HUES48 (cell line): ENCODE measurements at regions not wholly inside any gene's neighbourhood (a gene's known extent, or its start where the extent isn't known, plus 50 kb on each side); places are given as distances from the start of the nearest gene placed in this dataset.
"Not testable (repeated sequence)": the region's sequence is repeated elsewhere in the genome, so short reads cannot be mapped to it uniquely, and the experiment has no call there.

Experiments
- H3K27ac ChIP-seq: one replicate; pipeline ENCODE4 v1.7.0; 2013; ENCODE audit warnings: low read depth, low read length, inconsistent platforms
- H3K27me3 ChIP-seq: 2 replicates; pipeline ENCODE4 v1.6.1; 2013; ENCODE audit warnings: mild to moderate bottlenecking, low read length; ENCODE audit not compliant: control insufficient read depth, insufficient read depth
- H3K36me3 ChIP-seq: 2 replicates; pipeline ENCODE4 v1.6.1; 2013; ENCODE audit warnings: low read length; ENCODE audit not compliant: control insufficient read depth, insufficient read depth
- H3K4me1 ChIP-seq: 2 replicates; pipeline ENCODE4 v1.6.1; 2013; ENCODE audit warnings: mild to moderate bottlenecking, low read length; ENCODE audit not compliant: control insufficient read depth, insufficient read depth
- H3K4me3 ChIP-seq: 2 replicates; pipeline ENCODE4 v1.5.1; 2013; ENCODE audit warnings: mild to moderate bottlenecking, low read depth, low read length
- H3K9ac ChIP-seq: 2 replicates; pipeline ENCODE4 v1.6.1; 2013; ENCODE audit warnings: mild to moderate bottlenecking, low read depth, low read length, moderate library complexity
- H3K9me3 ChIP-seq: 2 replicates; pipeline ENCODE4 v1.6.1; 2013; ENCODE audit warnings: low read length; ENCODE audit not compliant: control insufficient read depth, insufficient read depth

GRCh38 chr9:126190994-126191393, 135.6 kb upstream of the MVB12B start:
- not testable (repeated sequence) for H3K36me3 ChIP-seq, H3K4me3 ChIP-seq, H3K4me1 ChIP-seq, H3K27me3 ChIP-seq, H3K9ac ChIP-seq, H3K27ac ChIP-seq, H3K9me3 ChIP-seq

GRCh38 chr9:126198854-126199253, 127.8 kb upstream of the MVB12B start:
- H3K27me3 ChIP-seq = no peaks in the 10 kb centered on the region; the same call in 1 of the 2 replicates
- no peak overlapping the region for H3K27ac ChIP-seq
- H3K4me1 ChIP-seq = no peaks in the 10 kb centered on the region
- no peaks in the 10 kb centered on the region for H3K36me3 ChIP-seq
- no peak overlapping the region for H3K9ac ChIP-seq
- peaks cover 12% of the 10 kb centered on the region; the same call in 1 of the 2 replicates for H3K9me3 ChIP-seq
- H3K4me3 ChIP-seq = no peak overlapping the region

DNA sequence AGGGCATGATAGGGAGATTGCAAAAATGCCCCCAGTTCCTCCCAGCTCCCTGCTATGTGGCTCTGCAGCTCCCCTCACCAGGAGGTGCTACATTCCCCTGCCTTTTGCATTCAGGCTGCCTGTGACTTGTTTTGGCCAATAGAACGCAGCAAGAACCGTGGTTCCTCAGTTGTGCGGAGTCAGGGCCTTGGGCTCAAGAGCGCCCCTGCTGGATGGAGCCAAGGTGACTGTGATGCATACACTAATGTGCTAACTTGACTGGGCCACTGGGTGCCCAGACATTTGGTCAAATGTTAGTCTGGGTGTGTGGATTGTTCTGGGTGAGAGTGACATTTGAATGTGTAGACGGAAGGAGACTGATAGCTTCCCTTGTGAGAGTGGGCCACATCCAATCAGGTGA, 123.3 kb upstream of the MVB12B start:
- H3K4me3 ChIP-seq = no peak overlapping the region
- no peak overlapping the region for H3K27ac ChIP-seq
- H3K36me3 ChIP-seq = no peaks in the 10 kb centered on the region
- H3K9me3 ChIP-seq = peaks cover 12% of the 10 kb centered on the region; the same call in 1 of the 2 replicates
- no peaks in the 10 kb centered on the region for H3K27me3 ChIP-seq
- no peaks in the 10 kb centered on the region for H3K4me1 ChIP-seq
- H3K9ac ChIP-seq = no peak overlapping the region

DNA sequence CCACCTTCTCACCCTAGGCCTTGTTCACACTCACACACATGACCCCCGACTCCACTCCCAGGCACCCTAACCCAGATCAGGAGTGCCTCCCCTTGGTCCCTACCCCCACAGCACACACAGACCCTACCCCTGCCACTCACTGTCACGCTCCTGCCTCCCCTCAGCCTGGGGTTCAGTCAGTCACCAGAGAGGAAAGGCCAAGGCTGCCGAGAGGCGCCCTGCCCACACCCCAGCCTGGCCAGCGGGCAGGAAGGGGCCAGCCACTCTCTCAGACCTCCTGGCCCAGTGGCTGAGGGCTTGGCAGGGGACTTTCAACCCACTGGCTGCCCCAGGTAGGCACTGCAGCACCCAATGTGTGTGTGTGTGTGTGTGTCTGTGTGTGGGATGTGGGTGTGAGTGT, 122.4 kb upstream of the MVB12B start:
- Histone ChIP-seq H3K4me3 (no peak overlapping the region), H3K27ac (no peak overlapping the region), H3K36me3 (no peaks in the 10 kb centered on the region), H3K27me3 (no peaks in the 10 kb centered on the region), H3K4me1 (no peaks in the 10 kb centered on the region), H3K9me3 (peaks cover 12% of the 10 kb centered on the region; the same call in 1 of the 2 replicates), H3K9ac (no peak overlapping the region)

GRCh38 chr9:126204708-126205225, 121.9 kb upstream of the MVB12B start:
- Histone ChIP-seq H3K4me1 (no peaks in the 10 kb centered on the region), H3K9me3 (peaks cover 12% of the 10 kb centered on the region; the same call in 1 of the 2 replicates), H3K9ac (no peak overlapping the region)

DNA sequence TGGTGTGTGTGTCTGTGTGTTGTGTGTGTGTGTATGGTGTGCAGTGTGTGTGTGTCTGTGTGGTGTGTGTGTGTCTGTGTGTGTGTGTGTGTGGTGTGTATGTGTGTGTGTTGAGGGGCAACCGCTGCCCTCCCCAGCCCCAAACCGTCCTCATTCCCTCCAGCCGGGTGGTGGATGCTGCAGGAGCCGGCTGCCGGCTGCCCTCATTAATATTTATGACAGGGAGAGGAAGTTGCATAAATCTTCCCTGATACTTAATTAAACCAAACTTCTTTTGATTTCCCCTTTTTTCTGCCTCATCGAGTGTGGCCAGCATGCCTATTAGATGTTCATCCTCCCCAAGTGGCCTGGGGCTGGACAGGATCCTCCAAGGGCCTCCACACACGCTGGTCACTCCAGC, 121.4 kb upstream of the MVB12B start:
- no peaks in the 10 kb centered on the region for H3K27me3 ChIP-seq
- no peak overlapping the region for H3K27ac ChIP-seq
- H3K4me1 ChIP-seq = no peaks in the 10 kb centered on the region
- H3K9me3 ChIP-seq = peaks cover 12% of the 10 kb centered on the region; the same call in 1 of the 2 replicates
- no peaks in the 10 kb centered on the region for H3K36me3 ChIP-seq
- H3K4me3 ChIP-seq = no peak overlapping the region
- no peak overlapping the region for H3K9ac ChIP-seq

More at GRCh38 chr9:126204708-126205225, 121.9 kb upstream of the MVB12B start:
- Histone ChIP-seq H3K27me3 (no peaks in the 10 kb centered on the region), H3K4me3 (no peak overlapping the region), H3K27ac (no peak overlapping the region), H3K36me3 (no peaks in the 10 kb centered on the region)

- Histone ChIP-seq H3K9ac (no peak overlapping the region), H3K36me3 (no peaks in the 10 kb centered on the region), H3K27me3 (no peaks in the 10 kb centered on the region), H3K9me3 (peaks cover 10% of the 10 kb centered on the region; the same call in 1 of the 2 replicates), H3K27ac (no peak overlapping the region), H3K4me1 (no peaks in the 10 kb centered on the region), H3K4me3 (no peak overlapping the region)
These were observed 120.7 kb upstream of the MVB12B start for GRCh38 chr9:126205845-126206498.

DNA sequence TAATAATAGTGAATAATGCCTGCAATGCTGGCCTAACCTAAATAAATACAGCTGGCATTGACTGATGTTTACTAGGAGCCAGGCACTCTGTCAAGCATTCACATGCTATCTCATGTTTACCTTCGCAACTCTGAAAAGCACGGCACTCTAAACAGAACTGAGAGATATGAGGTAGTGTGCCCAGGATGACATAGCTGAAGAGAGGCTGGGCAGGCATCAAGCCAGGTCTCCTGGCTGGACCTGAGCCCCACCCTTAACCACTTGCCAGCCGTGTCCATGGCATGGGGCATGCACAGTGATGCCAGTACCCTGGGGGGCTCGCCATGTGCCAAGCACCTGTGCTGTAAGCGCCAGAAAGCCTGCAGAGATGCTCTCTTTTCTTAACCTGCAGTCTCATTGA, 119.4 kb upstream of the MVB12B start:
- no peak overlapping the region for H3K4me3 ChIP-seq
- H3K4me1 ChIP-seq = no peaks in the 10 kb centered on the region
- H3K27ac ChIP-seq = no peak overlapping the region
- no peaks in the 10 kb centered on the region for H3K36me3 ChIP-seq
- H3K9me3 ChIP-seq = 0 out of 2 replicates have a peak, but pooled peaks cover 4% of the 10 kb centered on the region
- no peaks in the 10 kb centered on the region for H3K27me3 ChIP-seq
- H3K9ac ChIP-seq = no peak overlapping the region

GRCh38 chr9:126208216-126208758, 118.3 kb upstream of the MVB12B start:
- Histone ChIP-seq H3K27ac (no peak overlapping the region), H3K4me1 (no peaks in the 10 kb centered on the region), H3K27me3 (no peaks in the 10 kb centered on the region), H3K9ac (no peak overlapping the region), H3K4me3 (no peak overlapping the region), H3K9me3 (0 out of 2 replicates have a peak, but pooled peaks cover 4% of the 10 kb centered on the region), H3K36me3 (no peaks in the 10 kb centered on the region)

DNA sequence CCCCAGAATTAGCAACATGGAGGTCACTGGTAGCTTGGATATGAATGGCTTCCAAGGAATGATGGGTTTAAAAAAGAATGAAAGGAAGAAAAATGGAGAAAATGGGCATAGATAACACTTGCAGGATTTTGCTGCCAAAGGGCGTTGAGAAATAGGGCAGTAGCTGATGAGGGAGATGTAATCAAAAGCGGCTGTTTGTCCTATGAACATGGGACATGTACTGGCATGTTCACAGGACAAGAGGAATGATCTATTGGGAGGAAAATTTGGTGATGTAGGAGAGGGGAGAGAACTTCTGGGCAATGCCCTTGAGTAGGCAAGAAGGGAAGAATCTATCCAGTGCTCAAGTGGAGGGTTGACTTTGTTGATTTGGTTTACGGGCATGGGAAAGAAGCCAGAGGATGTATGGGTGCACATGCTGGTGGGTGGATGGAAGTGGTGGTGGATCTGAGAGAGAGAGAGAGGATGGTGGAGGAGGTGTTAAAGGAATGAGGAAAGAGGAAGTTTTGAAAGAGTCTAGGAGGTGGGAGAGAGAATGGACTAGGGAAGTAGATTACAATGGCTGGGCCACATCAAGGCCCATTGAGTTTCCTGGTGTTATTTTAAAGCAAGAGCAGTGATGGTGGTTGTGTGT, 115.1 kb upstream of the MVB12B start:
- no peak overlapping the region for H3K27ac ChIP-seq
- H3K9me3 ChIP-seq = no peaks in the 10 kb centered on the region
- H3K4me3 ChIP-seq = no peak overlapping the region
- no peaks in the 10 kb centered on the region for H3K27me3 ChIP-seq
- H3K4me1 ChIP-seq = no peaks in the 10 kb centered on the region
- H3K9ac ChIP-seq = no peak overlapping the region
- no peaks in the 10 kb centered on the region for H3K36me3 ChIP-seq

- no peak overlapping the region for H3K9ac ChIP-seq
- no peaks in the 10 kb centered on the region for H3K27me3 ChIP-seq
- H3K4me1 ChIP-seq = 0 out of 2 replicates have a peak, but pooled peaks cover 7% of the 10 kb centered on the region
- H3K36me3 ChIP-seq = no peaks in the 10 kb centered on the region
- H3K4me3 ChIP-seq = no peak overlapping the region
- H3K27ac ChIP-seq = no peak overlapping the region
- H3K9me3 ChIP-seq = no peaks in the 10 kb centered on the region
These were observed 111.1 kb upstream of the MVB12B start for GRCh38 chr9:126215486-126215885.
